G401 (cell line): ENCODE measurements at regions not wholly inside any gene's neighbourhood (a gene's known extent, or its start where the extent isn't known, plus 50 kb on each side); places are given as distances from the start of the nearest gene placed in this dataset.

ENCODE experiments used
- DNase-seq: peaks from one replicate; pipeline ENCODE4 v3.0.0-alpha.2; 2015; ENCODE audit warnings: low spot score
- in situ Hi-C: cut with HindIII; loops from 2 replicates; pipeline ENCODE4 v1.10.0; 2016; ENCODE audit warnings: low sequenced_read_pairs, mixed read lengths

DNA sequence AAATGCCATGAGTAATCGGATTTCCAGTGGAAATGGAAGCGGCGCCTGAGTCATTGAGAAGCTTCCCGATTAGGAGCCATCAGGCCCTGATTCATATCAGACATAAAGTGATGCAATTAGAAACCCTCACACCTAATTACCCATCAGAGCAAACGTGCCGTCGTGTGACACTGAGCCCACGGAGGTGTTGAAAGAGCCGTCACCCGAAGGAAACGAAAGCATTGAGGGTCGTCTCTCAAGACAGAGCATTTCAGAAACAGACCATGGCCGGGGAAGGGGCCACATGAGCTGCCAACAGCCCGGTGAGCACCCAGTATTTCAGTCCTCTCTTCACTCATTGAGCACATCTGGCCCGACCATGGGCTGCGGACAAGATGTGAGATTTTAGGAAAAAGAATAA, 829.3 kb downstream of the TBC1D22A start:
- no peak for DNase-seq
- in situ Hi-C loops, result no loop called here

DNA sequence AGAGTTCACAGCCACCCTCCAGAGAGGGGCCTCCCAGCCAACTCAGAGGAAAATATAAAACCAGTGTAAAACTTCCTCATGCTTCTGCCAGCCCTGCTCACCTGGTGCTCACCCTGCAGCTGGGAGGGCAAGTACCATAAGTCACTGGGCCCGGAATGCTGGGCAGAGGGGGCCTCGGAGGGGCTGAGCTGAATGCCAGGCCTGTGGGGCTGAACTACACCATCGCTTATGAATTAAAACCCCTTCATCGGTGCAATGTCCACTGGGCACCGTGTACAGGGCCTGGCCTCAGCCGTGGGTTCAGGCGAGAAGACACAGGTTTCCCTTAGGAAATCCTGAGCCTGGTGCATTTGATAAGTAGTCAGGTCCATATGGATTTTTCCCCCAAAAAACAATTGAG, 828.6 kb downstream of the TBC1D22A start:
- in situ Hi-C loops, result no loop called here
- DNase-seq, result no peak

DNA sequence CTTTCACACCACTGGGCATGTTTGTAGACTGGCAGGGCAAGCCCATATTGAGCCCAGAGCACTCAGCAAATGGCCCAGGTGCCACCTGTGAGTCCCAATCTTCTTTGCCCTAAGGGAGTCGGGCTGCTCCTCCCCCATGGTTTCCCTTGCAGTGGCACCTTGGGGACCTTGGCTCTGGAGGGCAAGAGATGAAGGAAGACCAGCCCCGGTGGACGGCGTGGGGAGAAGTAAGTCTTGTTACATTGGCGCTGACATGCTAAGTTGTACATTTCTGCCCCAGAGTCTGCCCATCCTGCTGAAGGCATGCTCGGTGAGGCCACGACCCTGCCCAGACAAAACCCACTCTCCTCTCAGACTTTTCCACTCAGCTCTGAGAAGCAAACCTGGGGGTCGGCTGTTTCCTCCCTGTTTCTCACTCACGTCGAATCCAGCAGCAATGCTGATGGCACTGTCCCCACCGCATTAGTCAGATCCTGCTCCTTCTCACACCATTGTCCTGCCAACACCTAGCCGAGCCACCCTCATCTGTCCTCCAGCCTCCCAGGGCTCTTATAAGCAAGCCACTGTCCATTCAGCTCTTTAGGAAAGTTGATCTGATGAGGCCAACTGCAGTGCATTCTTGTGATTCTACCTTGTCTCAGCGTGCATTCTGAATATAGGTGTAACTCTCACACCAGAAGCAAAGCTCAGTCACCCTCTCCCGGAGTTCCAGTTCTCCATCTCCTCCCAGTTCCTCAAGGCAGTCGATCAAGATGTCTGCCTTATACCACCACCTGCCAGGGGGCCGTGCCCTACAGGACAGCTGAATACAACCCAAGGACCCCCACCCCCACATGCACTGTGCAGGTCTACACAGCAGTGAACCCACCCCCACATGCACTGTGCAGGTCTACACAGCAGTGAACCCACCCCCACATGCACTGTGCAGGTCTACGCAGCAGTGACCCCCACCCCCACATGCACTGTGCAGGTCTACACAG, 827.1 kb downstream of the TBC1D22A start:
- no peak for DNase-seq
- in situ Hi-C loops, result no loop called here

DNA sequence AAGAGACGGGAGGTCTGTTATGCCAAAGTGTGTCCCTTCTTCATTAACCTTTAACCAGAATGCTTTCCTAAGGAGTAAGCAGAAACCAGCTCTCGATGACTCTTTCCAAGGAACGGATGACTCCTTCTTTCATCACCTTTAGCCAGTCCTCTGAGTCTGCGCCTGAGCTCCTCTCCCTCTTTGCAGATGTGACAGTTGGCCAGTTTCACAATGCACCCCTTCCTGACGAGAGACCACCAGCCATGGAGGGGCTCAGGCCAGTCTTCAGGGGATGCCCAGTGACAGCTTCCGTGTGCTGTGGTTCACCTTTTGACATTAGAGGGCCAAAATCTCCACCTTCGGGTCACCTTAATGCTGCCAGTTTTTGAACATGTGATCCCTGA, 826.1 kb downstream of the TBC1D22A start:
- no peak for DNase-seq
- in situ Hi-C loops, result no loop called here

DNA sequence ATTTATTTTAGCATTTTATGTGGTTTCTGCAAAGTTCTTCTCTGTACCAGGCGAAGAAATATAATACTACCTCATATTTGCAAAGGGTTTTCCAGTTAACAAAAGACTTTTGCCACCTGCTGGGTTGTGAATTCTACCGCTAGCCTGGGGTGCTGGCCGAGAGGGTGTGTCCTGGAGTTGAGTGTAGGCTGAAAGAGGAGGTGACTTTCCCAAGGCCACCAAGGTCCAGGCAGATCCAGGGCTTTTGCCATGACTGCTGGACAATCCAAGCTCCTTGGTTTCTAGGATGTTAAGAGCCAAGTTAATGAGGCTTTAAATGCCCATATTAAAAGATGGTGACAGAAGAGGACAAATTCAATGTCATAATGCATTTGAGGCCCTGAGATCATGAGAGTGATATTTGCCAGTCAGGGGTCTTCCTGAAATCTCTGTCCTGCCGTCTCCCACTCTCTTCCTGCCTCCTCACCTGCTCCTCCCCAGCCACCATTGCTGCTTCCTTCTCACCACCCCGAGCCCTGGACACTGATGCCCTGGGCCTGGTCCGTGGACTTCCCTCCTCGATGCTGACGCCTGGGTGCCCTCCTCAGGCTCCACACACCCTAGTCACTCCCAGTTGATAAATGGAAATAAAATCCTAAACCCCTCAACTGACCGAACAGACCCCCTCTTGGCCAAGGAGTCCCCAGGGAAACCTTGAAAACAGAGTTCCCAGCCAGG, 825.6 kb downstream of the TBC1D22A start:
- no peak for DNase-seq
- in situ Hi-C loops, result no loop called here

DNA sequence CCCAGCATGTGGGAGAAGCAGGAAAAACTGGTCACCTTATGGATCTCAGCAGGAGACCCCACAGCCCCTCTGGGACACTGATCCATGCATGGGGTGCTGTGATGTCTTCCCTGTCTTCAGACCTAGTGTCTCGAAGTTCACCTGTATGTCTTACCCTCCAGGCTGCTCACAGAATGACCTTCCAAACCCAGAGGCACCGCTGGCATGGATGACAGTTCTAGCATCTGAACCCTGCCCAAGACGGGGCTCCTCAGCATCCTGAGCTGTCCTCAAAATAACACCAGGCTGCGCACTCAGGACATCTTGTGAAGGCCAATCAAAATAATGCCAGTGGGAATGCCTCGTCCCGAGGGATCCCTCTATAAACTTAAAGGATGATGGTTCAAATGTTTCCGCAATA, 824.9 kb downstream of the TBC1D22A start:
- DNase-seq, result no peak
- in situ Hi-C loops, result no loop called here

DNA sequence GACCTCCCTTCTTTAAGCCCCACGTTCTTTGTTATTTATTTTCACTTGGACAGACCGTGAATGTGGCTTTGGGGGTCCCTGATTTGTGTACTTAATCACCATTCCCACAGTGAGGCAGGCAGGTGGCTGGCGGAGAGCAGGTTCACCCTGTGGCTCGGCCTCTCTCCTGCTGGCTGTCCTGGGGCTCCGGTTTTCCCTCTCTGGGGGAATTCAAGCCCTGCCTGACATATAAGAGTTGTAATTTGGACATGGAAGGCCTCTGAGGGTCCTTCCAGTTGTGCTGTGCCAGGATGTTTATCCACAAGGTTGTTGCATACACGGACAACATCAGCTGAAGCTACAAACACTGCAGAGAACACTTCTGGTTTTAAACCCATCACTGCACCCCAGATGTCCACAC, 824.5 kb downstream of the TBC1D22A start:
- in situ Hi-C loops, result no loop called here
- DNase-seq, result no peak

DNA sequence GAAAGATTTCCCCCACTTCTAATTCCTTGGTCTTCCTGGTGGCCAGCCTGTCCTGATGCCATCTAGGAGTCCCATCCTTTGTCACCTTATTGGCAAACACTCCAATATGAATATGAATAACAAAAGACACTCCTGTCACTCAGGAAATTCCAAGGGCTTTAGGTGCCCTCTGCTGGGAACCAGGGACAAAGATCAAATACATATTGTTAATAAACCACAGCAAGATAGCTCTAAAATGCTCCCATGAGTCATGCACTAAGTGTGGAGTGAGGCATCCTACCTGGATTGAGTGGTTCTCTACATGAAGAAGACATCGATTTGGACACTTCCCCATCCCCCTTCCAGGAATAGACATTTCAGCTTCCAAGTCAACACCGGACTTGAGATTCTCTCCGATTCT, 823.6 kb downstream of the TBC1D22A start:
- in situ Hi-C loops, result no loop called here
- no peak for DNase-seq

DNA sequence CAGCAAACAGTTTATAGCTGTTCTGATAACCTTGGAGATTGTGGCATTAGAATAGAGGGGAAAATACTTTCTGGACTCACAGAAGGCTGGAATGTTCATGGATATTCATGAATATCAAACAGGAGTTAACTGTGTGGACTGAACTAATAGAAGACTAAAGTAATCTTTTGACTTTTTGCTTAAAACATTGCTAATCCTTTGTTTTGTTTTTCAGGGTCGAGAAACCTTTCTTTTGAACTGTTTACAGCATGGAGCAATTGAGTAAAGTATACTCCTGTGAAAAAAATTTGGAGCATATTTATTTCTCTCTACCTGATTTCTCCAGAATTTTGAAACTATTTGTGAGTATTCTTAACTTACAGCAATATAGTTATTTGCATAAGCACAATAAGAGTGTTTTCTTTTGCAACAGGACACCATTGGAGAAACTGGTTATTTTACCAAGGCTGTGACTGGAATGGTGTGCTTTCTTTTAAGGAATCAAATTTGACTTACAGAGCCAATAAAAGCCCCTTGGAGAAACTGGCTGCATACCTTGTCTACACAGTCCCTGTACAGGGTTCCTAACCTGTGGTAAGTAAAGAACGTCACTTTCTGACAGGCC, 821.6 kb downstream of the TBC1D22A start:
- in situ Hi-C loops, result no loop called here
- DNase-seq, result no peak

DNA sequence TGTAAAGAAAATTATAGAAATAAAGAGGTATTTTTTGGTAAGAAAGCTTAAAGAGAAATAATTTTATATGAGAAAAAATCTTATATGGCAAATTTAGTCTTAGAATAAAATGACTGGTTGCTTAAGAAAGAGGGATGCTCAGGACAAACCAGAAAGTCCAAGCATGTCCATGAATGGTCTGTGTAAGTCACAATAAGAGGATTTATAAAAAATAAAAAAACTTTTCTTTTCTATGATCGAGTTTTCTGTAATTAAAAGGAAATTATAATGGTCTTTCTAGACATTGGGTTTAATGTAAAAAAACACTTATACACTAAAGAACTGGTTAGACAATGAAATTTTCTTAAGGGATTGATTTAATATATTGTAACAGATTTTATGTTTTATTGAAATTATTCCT, 819.6 kb downstream of the TBC1D22A start:
- in situ Hi-C loops, result no loop called here
- no peak for DNase-seq

DNA sequence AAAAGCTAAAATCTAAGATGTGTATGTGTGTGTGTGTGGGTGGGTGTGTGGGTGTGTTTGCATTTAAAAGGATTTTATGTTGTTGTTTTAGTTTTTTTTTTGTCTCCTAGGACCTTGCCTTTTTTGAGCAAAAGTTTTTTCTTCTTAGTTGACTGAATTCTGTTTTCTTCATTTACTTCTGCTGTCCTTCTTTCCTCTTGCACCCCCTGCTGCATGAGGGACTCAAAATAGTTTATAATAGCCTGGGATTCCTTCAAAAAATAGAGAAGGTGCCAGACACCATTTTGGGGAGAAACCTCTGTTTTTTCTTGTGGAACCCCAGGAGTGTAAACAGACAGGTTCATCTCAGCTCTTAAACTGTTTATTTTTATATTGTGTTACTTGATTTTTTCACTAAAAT, 817.7 kb downstream of the TBC1D22A start:
- DNase-seq, result no peak
- in situ Hi-C loops, result no loop called here

DNA sequence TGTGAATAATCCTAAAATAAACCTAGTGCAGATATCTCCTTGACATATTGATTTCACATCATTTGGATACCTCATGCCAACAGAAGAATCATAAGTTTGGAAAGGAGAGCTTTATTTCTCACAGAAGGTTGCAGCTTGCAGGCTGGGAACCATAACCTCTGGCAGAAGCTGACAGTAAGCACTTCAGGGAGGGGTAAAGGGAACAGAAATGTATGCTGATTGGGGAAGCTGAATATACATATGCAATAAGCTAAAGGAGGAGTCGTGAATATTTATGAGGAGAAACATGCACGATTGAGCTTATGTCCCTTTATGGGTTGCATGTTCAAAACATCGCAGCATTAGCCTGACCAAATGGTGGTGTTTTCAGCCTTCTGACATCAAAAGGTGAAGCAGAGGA, 814.5 kb downstream of the TBC1D22A start:
- no peak for DNase-seq
- in situ Hi-C loops, result no loop called here

DNA sequence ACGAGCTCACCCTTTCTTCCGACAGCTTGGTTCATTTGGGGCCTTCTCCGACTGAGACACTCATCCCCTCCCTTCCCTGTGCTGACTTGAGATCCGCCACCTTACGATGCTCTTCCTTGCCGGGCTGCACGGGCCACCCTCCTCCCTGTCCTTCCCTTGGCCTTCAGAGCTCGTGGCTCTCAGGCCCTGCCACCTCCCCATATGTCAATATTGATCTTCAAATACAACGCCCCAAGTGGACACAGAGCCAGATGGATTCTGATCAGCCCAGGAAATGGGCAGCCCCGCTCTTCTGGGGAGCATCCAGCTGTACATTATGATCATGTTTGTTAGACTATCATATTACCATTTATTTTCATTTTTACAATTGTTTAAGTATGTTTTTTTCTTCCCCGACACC, 812.8 kb downstream of the TBC1D22A start:
- in situ Hi-C loops, result no loop called here
- DNase-seq, result no peak

DNA sequence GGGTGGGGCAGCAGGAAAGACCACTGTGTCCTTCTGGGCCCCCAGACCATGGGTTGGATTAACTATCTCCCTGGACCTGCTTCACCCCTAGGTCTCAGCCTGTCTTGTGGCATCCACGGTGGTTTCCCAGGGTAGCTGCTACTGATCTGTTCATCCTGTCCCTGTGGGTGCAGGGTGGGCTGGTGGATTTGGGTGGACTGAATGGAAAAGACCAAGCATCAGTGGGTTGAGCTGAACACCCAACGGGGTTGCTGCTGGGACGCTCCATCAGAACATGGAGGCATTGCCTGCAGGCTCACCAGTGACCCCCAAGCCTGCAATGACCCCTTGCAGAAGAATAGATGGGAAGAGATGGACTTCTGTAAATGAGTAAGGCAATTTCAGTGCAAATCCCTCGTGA, 812.1 kb downstream of the TBC1D22A start:
- DNase-seq, result no peak
- in situ Hi-C loops, result no loop called here

DNA sequence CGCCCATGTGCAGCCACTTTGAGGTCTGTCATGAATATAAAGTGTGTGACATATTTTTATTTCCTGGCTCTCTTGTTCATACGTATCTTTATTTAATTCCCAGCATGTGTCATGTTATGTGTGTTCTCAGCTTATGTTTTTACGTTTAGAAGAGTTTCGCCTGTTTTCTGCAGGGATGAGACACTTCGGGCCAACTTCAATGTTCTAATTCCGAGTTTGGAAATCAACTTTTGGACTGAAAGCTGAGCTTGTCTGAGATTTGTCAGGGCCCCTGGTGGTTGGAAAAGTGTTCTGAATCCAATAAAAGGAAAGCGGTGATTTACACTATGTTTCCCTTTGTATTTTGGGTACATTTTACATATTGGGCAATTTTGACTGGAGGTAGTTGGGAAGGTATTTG, 810.7 kb downstream of the TBC1D22A start:
- in situ Hi-C loops, result no loop called here
- no peak for DNase-seq

DNA sequence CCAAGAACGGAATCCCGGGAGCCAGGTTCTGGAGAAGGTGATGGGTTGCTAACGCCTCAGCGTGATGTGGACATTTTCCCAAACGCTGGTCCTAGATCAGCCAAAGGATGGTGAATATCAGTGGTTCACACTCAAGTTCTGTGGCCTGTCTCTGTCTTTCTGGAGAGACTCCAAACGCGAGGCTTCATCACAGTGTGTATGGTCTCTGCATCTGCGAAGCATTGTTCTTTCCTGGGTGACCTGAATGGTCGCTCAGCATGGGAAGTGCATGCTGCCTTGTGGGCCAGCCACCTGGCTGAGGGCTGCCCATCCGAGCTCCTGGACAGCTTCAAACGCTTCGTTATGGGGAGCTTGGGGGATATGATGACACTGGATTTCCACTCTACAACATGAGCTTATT, 810.0 kb downstream of the TBC1D22A start:
- DNase-seq, result no peak
- in situ Hi-C loops, result no loop called here

DNA sequence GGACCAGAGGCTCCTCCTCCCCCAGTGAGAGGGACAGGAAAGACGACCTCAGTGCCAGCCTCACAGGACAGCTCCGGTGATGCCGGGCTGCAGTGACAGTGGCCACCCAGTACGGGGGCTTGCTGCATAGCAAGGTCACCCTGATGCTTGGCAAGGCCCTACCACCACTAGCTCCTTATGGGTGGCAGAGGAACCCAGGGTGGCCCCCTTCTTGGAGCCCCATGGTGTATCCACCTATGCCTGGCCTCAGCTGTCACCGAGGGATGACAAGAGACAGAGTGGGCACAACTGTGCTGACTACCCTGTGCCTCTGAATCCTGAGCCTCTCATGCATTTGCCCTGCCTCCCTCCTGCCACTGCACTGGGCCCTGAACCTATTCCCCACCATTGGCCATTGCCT, 809.2 kb downstream of the TBC1D22A start:
- in situ Hi-C loops, result no loop called here
- DNase-seq, result no peak

DNA sequence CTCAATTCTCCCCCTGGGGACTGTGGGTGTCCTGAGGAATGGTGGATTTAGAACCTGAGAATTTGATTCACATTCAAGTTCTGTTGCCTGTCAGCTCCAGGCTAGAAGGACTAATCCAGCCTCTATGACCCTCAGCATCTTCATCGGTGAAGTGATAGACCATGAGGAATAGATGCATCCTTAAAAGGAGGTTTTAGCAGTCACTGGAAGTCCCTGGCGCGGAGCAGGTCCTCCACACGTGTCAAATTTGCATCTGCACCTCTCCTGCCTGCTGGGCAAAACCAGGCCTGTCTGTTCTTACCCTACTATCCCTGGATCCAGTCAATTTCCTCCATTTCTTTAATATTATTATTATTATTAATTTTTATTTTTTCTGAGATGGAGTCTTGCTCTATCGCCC, 808.4 kb downstream of the TBC1D22A start:
- DNase-seq, result no peak
- in situ Hi-C loops, result no loop called here

DNA sequence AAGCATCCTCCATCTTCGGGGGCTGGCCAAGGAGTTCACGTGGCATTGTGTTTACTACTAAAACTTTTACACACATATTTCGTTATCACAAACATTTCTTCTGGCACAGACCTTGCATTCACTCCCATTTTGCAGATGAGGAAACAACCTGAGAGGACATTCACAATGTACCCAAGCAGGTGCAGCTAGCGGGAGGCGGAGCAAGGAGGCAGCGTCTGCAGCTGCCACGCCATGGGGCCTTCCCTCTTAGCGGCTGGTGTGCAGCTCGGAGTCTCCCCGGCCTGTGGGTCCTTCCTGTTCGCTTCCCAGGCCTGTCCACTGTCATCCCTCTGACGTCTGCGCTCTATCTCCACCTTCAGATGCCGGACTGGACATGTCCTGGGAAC, 807.8 kb downstream of the TBC1D22A start:
- in situ Hi-C loops, result no loop called here
- no peak for DNase-seq
